GM13976 (cell line): ENCODE measurements at regions not wholly inside any gene's neighbourhood (a gene's known extent, or its start where the extent isn't known, plus 50 kb on each side); places are given as distances from the start of the nearest gene placed in this dataset.

Experiments
- DNase-seq: peaks from one replicate; pipeline ENCODE4 v3.0.0; 2012; ENCODE audit warnings: low spot score
- CTCF ChIP-seq: IDR thresholded peaks from 2 replicates; pipeline ENCODE4 v1.5.1; 2012; ENCODE audit warnings: borderline replicate concordance, mild to moderate bottlenecking; ENCODE audit not compliant: insufficient read depth; ENCODE audit errors: extremely low read depth, missing control alignments, control extremely low read depth
- in situ Hi-C: fragments of 300-500 bp; cut with MboI; formaldehyde crosslinking; loops from one replicate; pipeline ENCODE4 v1.12.0; 2022; ENCODE audit warnings: low sequenced_read_pairs, mixed read lengths, inconsistent platforms; ENCODE audit not compliant: unreplicated experiment

GRCh38 chr4:126466848-126467247 lies 1152.1 kb downstream of the FAT4 start:
- in situ Hi-C loops: no loop called here
- no peak for DNase-seq
- no peak for TF ChIP-seq CTCF

GRCh38 chr4:126468144-126468543 lies 1153.4 kb downstream of the FAT4 start:
- no peak for TF ChIP-seq CTCF
- no peak for DNase-seq
- in situ Hi-C loops: no loop called here

- in situ Hi-C loops: no loop called here
- no peak for DNase-seq
- TF ChIP-seq CTCF: no peak
Observed at GRCh38 chr4:126470862-126471261, 1156.1 kb downstream of the FAT4 start.

GRCh38 chr4:126475730-126476129 lies 1157.0 kb upstream of the INTU start:
- in situ Hi-C loops: no loop called here
- TF ChIP-seq CTCF: no peak
- DNase-seq: no peak

- TF ChIP-seq CTCF: no peak
- DNase-seq: no peak
- in situ Hi-C loops: no loop called here
Observed at GRCh38 chr4:126479709-126480108, 1153.0 kb upstream of the INTU start.

GRCh38 chr4:126482311-126482710 lies 1150.4 kb upstream of the INTU start:
- no peak for TF ChIP-seq CTCF
- in situ Hi-C loops: no loop called here
- DNase-seq: no peak

- in situ Hi-C loops: no loop called here
- DNase-seq: no peak
- TF ChIP-seq CTCF: no peak
Observed at GRCh38 chr4:126486377-126486776, 1146.4 kb upstream of the INTU start.
